ENCODE measurements at regions not wholly inside any gene's neighbourhood (a gene's known extent, or its start where the extent isn't known, plus 50 kb on each side); places are given as distances from the start of the nearest gene placed in this dataset.

GRCh38 chr4:116829187-116829586, 256.2 kb downstream of the TRAM1L1 start:
- TF ChIP-seq POLR2A (IDR thresholded peaks at IDR 0.05) (no peak), CTCF (IDR thresholded peaks at IDR 0.05) (no peak), EP300 (IDR thresholded peaks at IDR 0.05) (no peak)

Measured in sigmoid colon (tissue), 4 donors.